HG02759 (cell line): ENCODE measurements at regions not wholly inside any gene's neighbourhood (a gene's known extent, or its start where the extent isn't known, plus 50 kb on each side); places are given as distances from the start of the nearest gene placed in this dataset.
A peak's percentile ranks its signal among the peaks of the same experiment; 100 is the strongest.

Experiments used
- ATAC-seq: cut with Tn5 transposase; IDR thresholded peaks from one replicate; pipeline ENCODE4 v1.9.1; 2021; ENCODE audit warnings: mild to moderate bottlenecking, moderate library complexity; ENCODE audit not compliant: unreplicated experiment

DNA sequence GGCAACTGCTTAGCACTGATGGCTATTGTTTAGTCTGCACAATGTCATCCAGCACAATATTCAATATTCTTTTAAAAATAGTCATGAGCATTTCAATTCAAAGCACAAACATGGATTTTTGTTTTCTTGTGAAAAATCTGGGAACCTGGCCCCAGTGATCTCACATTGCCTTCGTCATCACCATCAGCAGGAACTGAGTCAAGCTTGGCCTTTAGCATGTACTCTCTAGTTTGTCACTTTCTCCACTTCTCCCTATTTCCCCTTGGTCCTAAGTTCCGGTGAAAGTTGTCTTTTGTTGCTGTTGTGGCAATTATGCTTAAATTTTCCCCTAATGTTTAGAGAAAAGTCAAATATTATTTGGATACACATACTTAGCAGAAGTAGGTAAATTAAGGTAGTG, 252.9 kb upstream of the SORCS1 start:
- ATAC-seq: no peak

DNA sequence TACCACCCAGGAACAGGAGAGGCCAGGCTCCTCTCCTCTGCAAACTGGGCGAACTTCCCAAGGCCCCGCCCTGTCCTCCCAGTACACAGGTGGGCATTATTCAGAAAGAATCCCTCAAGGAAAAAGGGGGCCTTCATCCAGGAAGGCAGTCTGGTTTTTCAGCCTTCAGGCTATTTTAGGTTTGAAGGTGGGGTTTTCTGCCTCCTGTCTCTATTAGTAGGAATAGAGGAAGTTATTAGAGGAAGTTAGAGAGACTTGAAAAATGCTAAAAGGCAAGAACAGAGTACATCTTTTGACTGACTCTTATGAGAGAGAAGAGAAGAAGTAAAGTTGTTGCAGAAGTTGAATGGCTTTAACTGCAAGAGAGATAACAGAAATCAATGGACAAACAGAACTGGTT, 250.9 kb upstream of the SORCS1 start:
- ATAC-seq: peak; percentile 68

DNA sequence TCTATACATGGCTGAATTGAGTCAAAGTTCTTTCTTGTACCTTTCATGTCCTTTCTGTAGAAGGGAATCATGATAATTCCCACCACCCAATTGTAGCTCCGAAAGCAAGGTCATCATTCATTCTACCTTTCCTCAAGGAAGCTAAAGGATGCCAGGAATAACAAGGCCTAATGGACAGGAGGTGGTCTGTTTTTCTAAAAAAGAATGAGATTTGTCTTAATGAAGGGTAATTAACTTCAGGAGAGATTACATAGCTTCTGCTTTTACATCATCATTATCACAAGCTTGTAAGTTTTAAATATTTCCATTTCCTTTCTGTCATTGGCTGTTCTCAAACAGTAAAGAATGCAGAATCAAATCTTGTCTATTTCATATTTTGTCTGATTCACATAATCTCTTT, 249.5 kb upstream of the SORCS1 start:
- ATAC-seq: no peak

DNA sequence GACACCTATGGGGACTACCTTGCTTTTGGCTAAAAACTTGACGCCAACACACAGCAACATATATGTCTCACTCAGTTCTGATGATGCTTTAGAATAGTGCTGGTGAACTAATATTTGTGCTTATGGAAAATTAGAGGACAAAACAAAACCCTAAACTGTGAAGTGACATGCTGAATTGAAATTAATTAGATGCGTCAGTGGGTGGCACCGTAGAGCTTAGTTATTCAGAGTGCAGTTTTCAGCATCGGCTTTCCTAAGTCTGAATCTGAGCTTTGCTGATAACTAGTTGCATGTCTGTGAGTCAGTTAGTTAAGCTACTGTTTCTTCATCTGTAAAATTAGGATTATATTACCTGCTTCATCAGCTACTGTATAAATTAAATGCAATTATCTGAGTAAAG, 245.0 kb upstream of the SORCS1 start:
- ATAC-seq: peak; percentile 74

DNA sequence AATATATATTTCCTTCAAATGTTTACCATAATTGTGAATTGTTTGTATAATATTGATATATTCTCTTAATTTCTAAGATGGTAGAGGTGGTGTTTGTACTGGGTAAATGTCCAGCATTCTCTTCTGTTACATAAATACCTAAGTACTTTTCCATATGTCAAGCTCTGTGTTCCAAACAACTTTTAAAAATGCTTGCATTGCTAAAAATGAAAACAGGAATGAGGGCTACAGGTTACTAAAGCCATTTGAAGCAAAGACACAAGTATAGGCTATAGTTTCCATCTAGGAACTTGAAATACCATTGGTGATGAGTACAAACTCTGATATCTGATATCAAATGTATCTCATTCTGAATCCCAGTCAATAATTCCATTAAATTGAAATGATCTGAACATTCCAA, 233.6 kb upstream of the SORCS1 start:
- ATAC-seq: no peak

DNA sequence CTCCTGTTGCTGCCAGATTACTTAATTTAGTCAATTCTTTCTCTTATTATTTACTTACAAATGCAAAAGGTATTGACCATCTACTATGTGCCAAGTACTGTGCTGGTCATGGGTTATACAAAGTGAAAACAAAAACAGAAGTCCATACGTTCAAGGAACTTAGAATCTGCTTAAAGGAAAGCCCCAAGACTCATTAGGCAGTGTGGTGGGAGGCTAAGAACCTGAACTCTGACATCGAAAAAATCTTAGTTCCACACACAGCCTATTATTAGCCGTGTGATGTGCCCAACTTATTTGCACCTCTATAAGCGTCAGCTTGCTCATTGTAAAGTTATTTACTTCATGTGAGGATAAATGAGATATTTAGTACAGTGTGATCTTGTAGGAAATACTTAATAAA, 227.4 kb upstream of the SORCS1 start:
- ATAC-seq: no peak

DNA sequence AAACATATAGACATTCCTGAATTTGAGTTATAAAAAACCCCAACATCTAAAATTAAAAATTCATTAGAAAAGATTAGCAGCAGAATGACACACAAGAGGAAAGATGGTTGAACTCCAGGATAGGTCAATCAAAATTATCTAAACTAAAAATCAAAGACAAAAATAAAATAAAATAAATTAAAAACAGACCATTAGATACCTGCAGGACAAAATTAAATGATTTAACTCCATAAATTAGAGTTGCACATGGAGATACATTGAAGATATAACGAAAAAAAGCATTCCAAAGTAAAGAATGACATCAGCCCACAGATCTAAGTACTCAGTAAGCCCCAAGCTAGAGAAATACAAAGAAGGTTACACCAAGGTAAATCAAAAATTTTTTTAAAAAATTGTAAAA, 226.1 kb upstream of the SORCS1 start:
- no peak for ATAC-seq

DNA sequence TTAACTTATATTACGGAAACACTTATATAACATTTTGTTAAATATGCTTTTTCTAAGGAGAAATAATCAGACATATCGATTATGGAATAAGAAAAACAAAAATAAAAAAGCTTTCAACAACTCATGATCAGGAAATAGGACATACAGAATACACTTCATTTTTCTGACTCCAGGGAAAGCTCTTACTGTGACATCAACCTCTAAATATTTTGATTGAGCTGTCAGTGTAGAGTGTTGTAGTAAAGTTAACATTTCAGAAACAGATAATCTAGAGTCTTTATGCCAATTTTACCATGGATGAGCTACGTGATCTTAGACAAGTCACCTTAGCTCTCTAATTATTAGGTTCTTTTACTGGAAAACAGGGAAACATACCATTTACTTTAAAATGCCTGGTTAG, 218.9 kb upstream of the SORCS1 start:
- ATAC-seq: no peak

DNA sequence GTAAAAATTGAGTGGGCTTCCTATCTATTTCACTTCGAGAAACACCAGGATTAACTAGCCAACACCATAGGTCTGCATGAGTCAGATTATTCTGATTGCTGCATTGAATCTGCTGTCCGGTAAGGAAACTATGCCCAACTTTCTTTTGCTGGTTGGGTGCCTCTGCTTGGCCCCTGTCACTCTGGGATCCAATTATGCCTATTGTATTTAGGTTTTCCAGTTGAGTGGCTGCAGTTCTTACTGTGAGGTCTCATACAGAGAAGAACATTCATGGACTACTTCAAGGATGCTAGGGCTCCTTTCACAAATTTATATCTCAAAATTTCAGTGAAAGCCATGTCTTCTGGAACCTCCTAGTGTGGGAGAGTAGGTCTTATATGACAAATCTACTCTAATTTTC, 215.1 kb upstream of the SORCS1 start:
- no peak for ATAC-seq

DNA sequence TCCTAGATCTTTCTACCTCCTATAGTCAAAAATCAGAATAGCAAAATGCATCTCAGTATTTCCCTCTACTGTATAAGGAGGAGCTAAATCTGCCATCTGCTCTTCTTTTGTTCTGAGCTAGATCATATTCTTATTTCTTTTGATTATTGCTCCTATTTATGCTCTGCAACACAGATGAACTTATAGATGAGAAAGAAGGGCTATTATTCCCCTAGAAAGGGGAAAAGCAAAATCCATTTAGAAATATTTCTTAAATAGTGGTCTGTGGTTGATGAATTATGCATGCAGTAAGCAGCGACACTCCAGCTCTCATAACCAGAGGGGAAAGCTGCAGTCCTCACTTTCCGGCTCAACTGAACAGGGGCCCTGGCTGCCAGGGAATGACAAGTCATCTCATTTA, 207.3 kb upstream of the SORCS1 start:
- no peak for ATAC-seq

DNA sequence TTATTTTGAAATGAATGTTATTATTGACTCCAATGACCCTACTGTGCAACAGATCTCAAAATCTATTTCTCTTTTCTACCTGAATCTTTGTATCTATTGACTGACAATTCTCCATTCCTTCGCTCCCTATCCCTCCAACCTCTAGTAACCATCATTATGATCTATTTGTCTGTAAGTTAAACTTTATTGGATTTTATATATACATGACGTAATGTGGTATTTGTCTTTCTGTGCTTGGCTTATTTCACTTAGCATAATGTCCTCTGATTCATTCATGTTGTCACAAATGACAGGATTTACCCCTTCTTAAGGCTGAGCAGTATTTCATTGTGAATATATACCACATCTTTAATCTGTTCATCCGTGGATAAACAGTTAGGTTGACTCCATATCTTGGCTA, 200.4 kb upstream of the SORCS1 start:
- ATAC-seq: no peak

DNA sequence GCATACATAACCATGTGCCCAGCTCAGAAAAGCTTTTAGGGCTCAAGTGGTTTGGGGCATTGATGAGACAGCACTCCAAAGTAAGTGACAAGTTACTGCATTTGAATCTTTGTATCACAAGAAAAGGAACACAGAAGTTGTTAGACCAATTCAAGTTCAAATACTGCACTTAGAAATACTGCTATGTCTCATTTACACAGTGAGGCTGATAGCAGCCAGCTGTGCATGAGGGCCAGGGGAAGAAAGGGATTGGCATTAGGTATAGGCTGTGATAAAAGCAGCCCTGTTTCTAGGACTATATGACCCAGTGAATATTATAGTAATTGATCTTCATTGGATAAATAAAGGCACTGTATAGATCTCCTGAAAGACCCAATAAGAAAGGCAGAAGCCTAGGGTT, 197.8 kb upstream of the SORCS1 start:
- no peak for ATAC-seq

DNA sequence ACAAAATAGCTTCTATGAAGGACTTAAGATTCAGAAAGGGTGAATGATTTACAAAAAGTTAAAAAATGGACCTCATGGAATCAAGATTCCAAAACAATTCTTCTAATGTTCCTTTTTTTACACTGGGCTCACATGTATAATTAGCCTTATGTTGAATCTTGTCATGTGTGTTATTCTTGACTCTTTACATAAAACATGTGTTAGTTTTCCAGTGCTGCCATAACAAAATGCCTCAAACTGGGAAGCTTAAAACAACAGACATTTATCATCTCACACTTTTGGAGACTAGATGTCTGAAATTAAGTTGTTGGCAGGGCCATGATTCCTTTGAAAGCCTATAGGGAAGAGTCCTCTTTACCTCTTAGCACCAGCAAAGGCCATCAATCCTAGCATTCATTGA, 192.5 kb upstream of the SORCS1 start:
- no peak for ATAC-seq

DNA sequence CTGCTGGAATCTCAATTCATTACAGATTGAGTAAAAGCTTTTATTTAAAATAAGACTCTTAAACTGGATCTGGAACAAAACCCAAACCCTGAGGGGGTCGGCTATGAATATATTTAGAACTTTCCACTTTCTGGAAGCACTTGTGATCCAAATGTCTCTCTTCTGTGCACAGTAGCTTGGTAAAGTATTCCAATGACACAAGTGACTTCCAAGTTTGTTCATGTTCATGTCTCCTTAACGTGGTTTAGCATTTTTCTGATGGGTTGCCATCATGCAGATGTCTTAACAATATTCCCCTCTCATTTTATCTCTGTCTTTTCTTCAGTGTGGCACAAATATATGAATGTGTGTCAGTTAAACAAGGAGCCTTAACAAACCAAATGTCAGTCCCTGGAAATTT, 191.9 kb upstream of the SORCS1 start:
- ATAC-seq: no peak

DNA sequence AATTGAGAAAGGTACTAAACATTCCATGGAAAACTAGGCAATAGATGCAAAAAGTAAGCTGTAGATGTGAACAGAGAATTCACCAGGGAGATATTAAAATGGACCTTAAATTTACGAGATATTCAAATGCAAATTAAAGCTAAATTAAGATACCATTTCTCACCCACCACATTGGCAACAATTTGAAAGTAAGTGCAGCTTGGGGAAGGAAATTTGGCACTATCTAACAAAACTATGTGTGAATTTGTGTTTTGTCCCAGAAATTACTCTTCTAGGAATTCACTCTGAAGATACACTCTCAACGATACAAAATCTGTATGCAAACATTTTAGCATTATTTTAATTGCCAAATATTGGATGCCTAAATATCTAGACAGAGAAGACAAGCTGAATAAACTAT, 178.2 kb upstream of the SORCS1 start:
- no peak for ATAC-seq

DNA sequence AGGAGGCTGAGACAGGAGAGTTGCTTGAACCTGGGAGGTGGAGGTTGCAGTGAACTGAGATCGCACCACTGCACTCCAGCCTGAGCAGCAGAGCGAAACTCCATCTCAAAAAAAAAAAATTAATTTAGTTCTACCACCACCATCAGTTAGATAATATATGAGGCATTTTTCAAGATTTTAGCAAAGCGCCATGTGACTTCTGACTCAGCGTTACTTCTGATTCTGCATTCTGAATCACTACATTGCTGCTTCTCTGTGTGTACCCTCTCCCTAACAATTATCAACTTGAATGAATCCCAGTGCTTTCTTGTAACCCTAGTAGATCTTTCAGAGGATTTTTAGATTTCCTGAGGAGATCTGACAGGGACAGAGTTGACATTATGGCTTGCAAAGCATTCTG, 176.8 kb upstream of the SORCS1 start:
- no peak for ATAC-seq

DNA sequence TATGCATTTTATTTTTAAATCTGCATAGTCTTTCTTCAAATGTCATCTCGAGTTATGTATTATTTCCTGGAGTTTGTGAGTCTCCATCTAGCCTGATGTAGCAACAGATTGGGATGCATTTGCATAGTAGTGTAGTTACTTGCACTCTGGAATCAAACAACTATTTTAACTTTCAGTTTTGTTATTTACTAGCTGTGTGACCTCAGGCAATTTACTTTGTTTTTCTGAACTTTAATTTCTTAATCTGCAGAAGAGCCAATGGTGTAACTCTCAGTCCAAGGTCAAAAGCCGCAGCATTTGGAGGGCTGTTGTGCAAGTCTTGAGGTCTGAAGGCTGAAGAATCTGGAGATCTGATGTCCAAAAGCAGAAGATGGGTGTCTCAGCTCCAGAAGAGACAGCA, 175.8 kb upstream of the SORCS1 start:
- ATAC-seq: no peak

DNA sequence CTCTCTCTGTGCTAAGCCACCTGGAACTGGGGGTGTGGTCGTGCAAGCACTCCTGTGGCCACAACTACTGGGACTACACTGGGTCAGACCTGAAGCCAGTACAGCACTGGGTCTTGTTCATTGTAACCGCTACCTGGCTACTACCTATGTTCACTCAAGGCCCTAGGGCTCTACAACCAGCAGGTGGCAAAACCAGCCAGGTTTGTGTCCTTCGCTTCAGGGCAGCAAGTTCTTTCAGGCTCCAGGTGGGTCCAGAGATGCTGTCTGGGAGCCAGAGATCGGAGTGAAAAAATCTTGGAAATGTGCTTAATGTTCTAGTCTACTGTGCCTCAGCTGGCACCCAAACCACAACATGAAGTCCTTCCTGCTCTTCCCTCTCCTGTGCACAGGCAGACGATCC, 171.6 kb upstream of the SORCS1 start:
- no peak for ATAC-seq

DNA sequence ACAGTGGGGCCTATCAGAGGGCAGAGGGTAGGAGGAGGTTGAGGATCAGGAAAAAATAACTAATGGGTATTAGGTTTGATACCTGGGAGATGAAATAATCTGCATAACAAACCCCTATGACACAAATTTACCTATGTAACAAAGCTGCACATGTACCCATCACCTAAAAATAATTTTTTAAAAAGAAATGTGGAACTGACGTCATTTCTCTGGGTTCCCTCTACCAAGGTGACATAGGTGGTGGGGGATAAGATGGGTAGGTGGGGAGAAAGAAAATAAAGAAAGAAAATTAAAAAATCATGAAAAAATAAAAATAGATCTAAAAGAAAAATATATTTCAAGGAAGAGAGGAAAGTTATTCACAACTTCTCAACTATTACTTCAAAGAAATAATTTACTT, 153.1 kb upstream of the SORCS1 start:
- no peak for ATAC-seq

DNA sequence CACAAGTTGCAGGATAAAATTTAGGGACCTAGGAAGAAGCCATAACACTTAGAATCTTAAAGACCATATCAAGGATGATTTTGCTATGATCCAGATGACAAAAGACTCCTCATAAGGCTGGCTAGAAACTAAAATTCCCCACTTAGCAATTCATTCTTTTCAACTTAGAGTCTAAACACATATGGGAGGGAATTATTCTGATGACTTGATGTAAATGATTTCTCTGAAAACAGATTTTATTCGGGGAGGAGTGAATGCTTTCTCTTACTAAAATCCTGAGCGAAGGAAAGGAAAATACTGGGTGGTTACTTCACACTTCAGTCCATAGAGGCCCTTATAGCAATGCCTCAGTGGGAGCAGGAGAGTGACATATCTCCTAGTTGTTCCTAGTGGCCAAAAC, 138.7 kb upstream of the SORCS1 start:
- ATAC-seq: no peak

DNA sequence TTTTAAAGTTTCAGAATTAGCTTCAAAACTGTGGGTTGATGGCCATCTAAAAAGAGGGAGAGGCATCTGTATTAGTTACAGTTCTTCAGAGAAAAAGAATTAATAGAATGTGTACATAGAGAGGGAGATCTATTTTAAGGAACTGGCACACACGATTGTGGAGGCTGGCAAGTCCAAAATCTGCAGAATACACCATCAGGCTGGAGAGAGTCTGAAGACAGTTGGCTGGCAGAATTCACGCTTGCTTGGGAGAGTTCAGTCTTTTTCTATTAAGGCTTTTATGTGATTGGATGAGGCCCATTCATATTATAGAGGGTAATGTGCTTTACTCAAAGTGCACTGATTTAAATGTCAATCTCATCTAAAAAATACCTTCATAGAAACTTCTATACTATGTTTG, 135.1 kb upstream of the SORCS1 start:
- no peak for ATAC-seq

DNA sequence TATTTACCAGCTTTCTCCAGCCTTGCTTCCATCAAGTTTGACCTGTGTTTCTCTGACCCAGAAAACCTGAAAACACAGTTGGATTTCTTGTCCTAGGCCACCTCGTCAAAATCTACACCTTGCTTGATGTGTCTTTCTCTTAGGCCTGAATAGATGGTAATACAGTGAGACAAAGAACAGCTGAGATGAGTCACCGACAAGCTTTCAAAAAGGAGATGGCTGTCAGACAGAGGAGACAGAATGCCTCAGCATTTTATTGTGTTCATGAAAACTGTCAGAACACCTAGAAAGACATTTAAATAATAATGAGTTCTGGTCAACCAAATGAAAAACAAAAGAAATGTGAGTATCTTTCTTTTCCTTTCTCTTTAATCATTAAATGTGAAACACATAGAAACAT, 119.7 kb upstream of the SORCS1 start:
- ATAC-seq: no peak

DNA sequence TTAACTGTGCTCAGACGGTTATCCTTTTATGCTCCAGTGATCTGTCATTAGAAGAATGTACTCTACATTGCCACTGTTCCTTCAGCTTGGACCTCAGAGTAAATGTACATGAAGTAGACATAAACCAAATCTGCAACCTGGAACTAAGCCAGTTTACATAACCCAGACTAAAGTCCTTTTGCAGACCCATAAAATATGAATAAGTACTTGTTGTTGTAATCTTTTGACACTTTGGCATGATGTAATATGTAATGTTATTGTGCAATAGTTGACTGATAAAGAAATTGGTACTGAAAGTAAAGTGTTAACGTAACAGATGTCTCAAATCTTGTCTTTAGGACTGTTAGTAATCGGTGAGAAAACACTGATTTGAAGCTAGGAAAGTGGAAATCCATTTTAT, 115.8 kb upstream of the SORCS1 start:
- ATAC-seq: no peak

DNA sequence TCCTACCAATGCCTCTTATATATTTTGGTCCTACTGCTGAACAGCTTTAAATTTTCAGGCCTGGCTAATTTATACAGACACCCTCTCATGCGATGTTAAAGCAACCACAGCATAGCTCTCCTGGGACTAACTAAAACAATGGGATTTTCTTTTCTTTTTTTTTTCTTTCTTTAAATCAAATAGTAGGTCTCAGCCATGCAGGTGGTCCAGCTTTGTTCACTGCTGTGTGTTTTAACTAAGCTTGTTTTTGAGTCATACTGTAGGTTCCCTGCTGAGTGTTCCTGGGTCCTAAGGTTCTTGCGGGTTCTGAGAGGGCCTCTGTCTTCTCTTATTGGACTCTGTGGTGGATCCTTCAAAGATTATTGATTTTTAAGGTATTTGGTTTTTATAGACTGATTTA, 113.1 kb upstream of the SORCS1 start:
- no peak for ATAC-seq
